Activated B cell treated with CpG ODN at 0.5 μM for 24 hours (primary cell): ENCODE measurements at regions not wholly inside any gene's neighbourhood (a gene's known extent, or its start where the extent isn't known, plus 50 kb on each side); places are given as distances from the start of the nearest gene placed in this dataset.
"Not testable (repeated sequence)": the region's sequence is repeated elsewhere in the genome, so short reads cannot be mapped to it uniquely, and the experiment has no call there.

ENCODE experiments used
- ATAC-seq: fragments of 200-7000 bp; cut with Tn5 transposase; one replicate; pipeline ENCODE4 v1.10.0; 2021; ENCODE audit warnings: low read depth, mild to moderate bottlenecking, moderate library complexity
- CTCF ChIA-PET: fragments of 350-600 bp; sonication (Branson Sonifier 250); formaldehyde crosslinking; loops from one replicate; lab custom pipeline; 2021; ENCODE audit warnings: antibody characterized with exemption; lab: Charles Lee
- POLR2A ChIA-PET: fragments of 350-600 bp; sonication (Branson Sonifier 250); formaldehyde crosslinking; loops from one replicate; lab custom pipeline; 2021; ENCODE audit warnings: antibody characterized with exemption; lab: Charles Lee
- DNase-seq: peaks from one replicate; pipeline ENCODE4 v3.0.0; 2022
- H3K27ac Mint-ChIP-seq: one replicate; pipeline ENCODE4 v1.8.0; 2020; ENCODE audit warnings: mixed read lengths
- H3K27me3 Mint-ChIP-seq: one replicate; pipeline ENCODE4 v1.8.0; 2021; ENCODE audit warnings: mixed read lengths
- H3K36me3 Mint-ChIP-seq: one replicate; pipeline ENCODE4 v1.8.0; 2021; ENCODE audit warnings: low read depth, mixed read lengths
- H3K4me1 Mint-ChIP-seq: one replicate; pipeline ENCODE4 v1.8.0; 2021; ENCODE audit warnings: mixed read lengths
- H3K4me3 Mint-ChIP-seq: one replicate; pipeline ENCODE4 v1.8.0; 2020; ENCODE audit warnings: mild to moderate bottlenecking, mixed read lengths
- H3K9me3 Mint-ChIP-seq: one replicate; pipeline ENCODE4 v1.8.0; 2020; ENCODE audit warnings: mixed read lengths
- CTCF ChIP-seq: fragments of 200-600 bp; IDR thresholded peaks from one replicate; pipeline ENCODE4 v1.8.0; 2022; ENCODE audit warnings: antibody characterized with exemption, mild to moderate bottlenecking
- intact Hi-C: fragments of 100-400 bp; cut with micrococcal nuclease; formaldehyde crosslinking; loops from one replicate; pipeline ENCODE4 v1.15.1; 2024

- TF ChIP-seq CTCF, result no peak
- H3K4me3 Mint-ChIP-seq, result no peak overlapping the region
- H3K36me3 Mint-ChIP-seq, result no peaks in the 10 kb centered on the region
- H3K27me3 Mint-ChIP-seq, result no peaks in the 10 kb centered on the region
- H3K4me1 Mint-ChIP-seq, result no peaks in the 10 kb centered on the region
- no peak overlapping the region for H3K27ac Mint-ChIP-seq
- intact Hi-C loops, result no loop called here
- ATAC-seq (no peak), DNase-seq (no peak)
- CTCF ChIA-PET, result no interaction called here
- POLR2A ChIA-PET, result no interaction called here
- H3K9me3 Mint-ChIP-seq, result no peaks in the 10 kb centered on the region
Measured at GRCh38 chr5:99438619-99439018, 509.8 kb upstream of the CHD1 start.

- ATAC-seq, result no peak
- POLR2A ChIA-PET, result no interaction called here
- CTCF ChIA-PET, result no interaction called here
- H3K9me3 Mint-ChIP-seq, result no peaks in the 10 kb centered on the region
- DNase-seq, result no peak
- no peak overlapping the region for H3K27ac Mint-ChIP-seq
- H3K4me3 Mint-ChIP-seq, result no peak overlapping the region
- H3K4me1 Mint-ChIP-seq, result no peaks in the 10 kb centered on the region
- no peaks in the 10 kb centered on the region for H3K36me3 Mint-ChIP-seq
- no peaks in the 10 kb centered on the region for H3K27me3 Mint-ChIP-seq
- TF ChIP-seq CTCF, result no peak
- intact Hi-C loops, result no loop called here
Measured at GRCh38 chr5:99437986-99438385, 509.2 kb upstream of the CHD1 start.

DNA sequence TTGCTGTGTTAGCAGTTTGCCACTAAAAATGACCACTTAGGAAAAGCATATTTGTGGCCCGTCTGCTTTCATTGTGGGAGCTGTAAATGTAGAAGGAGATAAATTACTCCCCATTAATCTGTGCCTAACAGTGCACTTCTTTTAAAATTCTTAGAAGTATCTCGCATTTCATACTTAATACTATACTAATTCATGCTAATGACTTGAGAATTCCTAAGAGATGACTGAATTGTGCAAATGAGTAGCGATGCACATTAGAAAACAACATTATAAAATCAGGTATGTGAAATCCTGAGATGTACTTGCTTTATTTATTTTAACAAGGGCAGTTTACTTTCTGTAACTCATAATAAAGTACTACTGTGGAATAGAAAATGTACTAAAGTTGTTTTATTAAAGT is 494.6 kb upstream of the CHD1 start:
- H3K27me3 Mint-ChIP-seq, H3K4me1 Mint-ChIP-seq, CTCF ChIA-PET, intact Hi-C loops, DNase-seq, POLR2A ChIA-PET, H3K36me3 Mint-ChIP-seq, H3K9me3 Mint-ChIP-seq, H3K4me3 Mint-ChIP-seq, ATAC-seq, H3K27ac Mint-ChIP-seq: not testable (repeated sequence)

GRCh38 chr5:99418640-99419039 is 489.8 kb upstream of the CHD1 start:
- CTCF ChIA-PET, DNase-seq, intact Hi-C loops, H3K27ac Mint-ChIP-seq, H3K36me3 Mint-ChIP-seq, ATAC-seq, H3K9me3 Mint-ChIP-seq, H3K27me3 Mint-ChIP-seq, H3K4me1 Mint-ChIP-seq, POLR2A ChIA-PET, H3K4me3 Mint-ChIP-seq: not testable (repeated sequence)

- H3K36me3 Mint-ChIP-seq, DNase-seq, ATAC-seq, H3K9me3 Mint-ChIP-seq, H3K4me1 Mint-ChIP-seq, H3K27ac Mint-ChIP-seq, POLR2A ChIA-PET, H3K27me3 Mint-ChIP-seq, H3K4me3 Mint-ChIP-seq, intact Hi-C loops, CTCF ChIA-PET: not testable (repeated sequence)
Measured at GRCh38 chr5:99410386-99410785, 481.6 kb upstream of the CHD1 start.

- POLR2A ChIA-PET, H3K27ac Mint-ChIP-seq, CTCF ChIA-PET, H3K9me3 Mint-ChIP-seq, H3K4me1 Mint-ChIP-seq, intact Hi-C loops, H3K27me3 Mint-ChIP-seq, ATAC-seq, DNase-seq, H3K4me3 Mint-ChIP-seq, H3K36me3 Mint-ChIP-seq: not testable (repeated sequence)
Measured at GRCh38 chr5:99404764-99405302, 476.0 kb upstream of the CHD1 start.

DNA sequence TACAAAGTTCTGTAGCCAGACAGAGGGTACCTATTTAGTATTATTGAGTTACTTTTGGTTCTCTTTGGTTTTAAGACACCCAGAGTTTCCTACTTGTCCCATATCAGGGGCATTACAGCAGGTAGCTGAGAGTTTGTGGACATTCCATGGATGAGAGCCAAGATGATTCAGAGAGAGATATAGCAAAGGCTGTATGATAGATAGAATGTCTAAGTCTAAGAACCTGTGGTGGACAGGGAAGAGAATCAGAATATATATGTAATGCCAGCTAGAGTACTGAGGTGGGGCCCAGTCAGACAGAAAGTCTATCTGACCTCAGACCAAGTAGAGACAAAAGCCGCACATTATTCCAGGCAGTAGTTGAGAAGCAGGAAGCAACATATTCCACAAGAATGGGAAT is 471.8 kb upstream of the CHD1 start:
- not testable (repeated sequence) for ATAC-seq

DNA sequence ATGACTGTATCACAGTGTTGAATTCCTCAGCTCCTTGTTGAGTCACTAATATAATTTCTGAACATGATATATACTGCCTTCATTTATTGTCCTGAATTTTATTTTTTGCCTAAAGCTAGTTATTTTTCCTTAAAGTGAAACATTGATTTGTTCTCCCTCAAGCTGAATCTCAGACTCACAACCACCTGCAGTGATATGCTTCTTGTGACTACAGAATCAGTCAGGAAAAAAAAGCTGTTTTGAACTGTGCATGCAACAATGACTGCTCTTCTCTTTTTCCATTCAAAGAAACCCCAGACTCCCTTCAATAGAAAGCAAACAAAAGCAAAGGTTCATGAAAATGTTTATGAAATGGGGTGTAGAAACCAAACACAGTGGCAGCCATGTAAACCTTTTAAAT is 470.2 kb upstream of the CHD1 start:
- CTCF ChIA-PET, result no interaction called here
- DNase-seq (no peak), ATAC-seq (no peak)
- H3K27ac Mint-ChIP-seq, result no peak overlapping the region
- no peaks in the 10 kb centered on the region for H3K4me1 Mint-ChIP-seq
- no peaks in the 10 kb centered on the region for H3K27me3 Mint-ChIP-seq
- H3K4me3 Mint-ChIP-seq, result no peak overlapping the region
- no peaks in the 10 kb centered on the region for H3K36me3 Mint-ChIP-seq
- intact Hi-C loops, result no loop called here
- POLR2A ChIA-PET, result no interaction called here
- H3K9me3 Mint-ChIP-seq, result peaks cover 5% of the 10 kb centered on the region
- TF ChIP-seq CTCF, result no peak

More for the DNA sequence above, 471.8 kb upstream of the CHD1 start:
- DNase-seq, CTCF ChIA-PET, H3K9me3 Mint-ChIP-seq, H3K27me3 Mint-ChIP-seq, H3K4me1 Mint-ChIP-seq, POLR2A ChIA-PET, H3K36me3 Mint-ChIP-seq, H3K27ac Mint-ChIP-seq, H3K4me3 Mint-ChIP-seq, intact Hi-C loops: not testable (repeated sequence)
